ENCODE measurements at regions not wholly inside any gene's neighbourhood (a gene's known extent, or its start where the extent isn't known, plus 50 kb on each side); places are given as distances from the start of the nearest gene placed in this dataset.
A peak's percentile ranks its signal among the peaks of the same experiment; 100 is the strongest.

GRCh38 chr18:45416168-45416567, 199.1 kb upstream of the SLC14A2 start:
- peak; percentile 72 for DNase-seq (ENCODE audit: low read depth, low spot score)

GRCh38 chr18:45417392-45417791, 197.9 kb upstream of the SLC14A2 start:
- no peak for DNase-seq (ENCODE audit: low read depth, low spot score)

GRCh38 chr18:45423659-45424058, 191.6 kb upstream of the SLC14A2 start:
- no peak for DNase-seq (ENCODE audit: low read depth, low spot score)

GRCh38 chr18:45430041-45430440, 185.2 kb upstream of the SLC14A2 start:
- no peak for DNase-seq (ENCODE audit: low read depth, low spot score)

GRCh38 chr18:45435810-45436209, 179.5 kb upstream of the SLC14A2 start:
- DNase-seq (ENCODE audit: low read depth, low spot score), result no peak

- DNase-seq (ENCODE audit: low read depth, low spot score), result no peak
Measured at GRCh38 chr18:45437366-45437765, 177.9 kb upstream of the SLC14A2 start.

- peak; percentile 46 for DNase-seq (ENCODE audit: low read depth, low spot score)
Measured at GRCh38 chr18:45439851-45440645, 175.2 kb upstream of the SLC14A2 start.

GRCh38 chr18:45441110-45441847, 174.0 kb upstream of the SLC14A2 start:
- peak; percentile 28 for DNase-seq (ENCODE audit: low read depth, low spot score)

- DNase-seq (ENCODE audit: low read depth, low spot score), result no peak
Measured at GRCh38 chr18:45444040-45444439, 171.2 kb upstream of the SLC14A2 start.

- DNase-seq (ENCODE audit: low read depth, low spot score), result no peak
Measured at GRCh38 chr18:45447355-45448265, 167.7 kb upstream of the SLC14A2 start.

- no peak for DNase-seq (ENCODE audit: low read depth, low spot score)
Measured at GRCh38 chr18:45448871-45449270, 166.4 kb upstream of the SLC14A2 start.

GRCh38 chr18:45449418-45450227, 165.7 kb upstream of the SLC14A2 start:
- peak; percentile 33 for DNase-seq (ENCODE audit: low read depth, low spot score)

GRCh38 chr18:45456090-45457021, 158.9 kb upstream of the SLC14A2 start:
- no peak for DNase-seq (ENCODE audit: low read depth, low spot score)

GRCh38 chr18:45458033-45458432, 157.2 kb upstream of the SLC14A2 start:
- DNase-seq (ENCODE audit: low read depth, low spot score), result no peak

GRCh38 chr18:45462179-45462578, 153.1 kb upstream of the SLC14A2 start:
- DNase-seq (ENCODE audit: low read depth, low spot score), result no peak

GRCh38 chr18:45463451-45463850, 151.8 kb upstream of the SLC14A2 start:
- DNase-seq (ENCODE audit: low read depth, low spot score), result no peak

GRCh38 chr18:45464619-45465018, 150.7 kb upstream of the SLC14A2 start:
- DNase-seq (ENCODE audit: low read depth, low spot score), result no peak

GRCh38 chr18:45467293-45467692, 148.0 kb upstream of the SLC14A2 start:
- DNase-seq (ENCODE audit: low read depth, low spot score), result no peak

GRCh38 chr18:45467945-45468344, 147.3 kb upstream of the SLC14A2 start:
- no peak for DNase-seq (ENCODE audit: low read depth, low spot score)

GRCh38 chr18:45478889-45479288, 136.4 kb upstream of the SLC14A2 start:
- no peak for DNase-seq (ENCODE audit: low read depth, low spot score)
